Thyroid gland (tissue), 4 donors: ENCODE measurements at regions not wholly inside any gene's neighbourhood (a gene's known extent, or its start where the extent isn't known, plus 50 kb on each side); places are given as distances from the start of the nearest gene placed in this dataset.

Source experiments
- DNase-seq, 2 donors: peaks; one replicate each; pipeline ENCODE4 v3.0.0-alpha.2; 2019
- H3K27ac ChIP-seq, 3 donors: fragments of 200-600 bp; sonication (generic); 1 replicate in 2 of 3; 2 replicates in 1 of 3; pipeline ENCODE4 v1.5.1; 2016 to 2019; ENCODE audit warnings: mild to moderate bottlenecking in 1 of 3, moderate library complexity in 1 of 3
- H3K27me3 ChIP-seq: fragments of 200-600 bp; sonication (generic); one replicate; pipeline ENCODE4 v1.5.1; 2019
- H3K36me3 ChIP-seq, 2 donors: fragments of 200-600 bp; sonication (generic); one replicate each; pipeline ENCODE4 v1.5.1; 2016 to 2019
- H3K4me1 ChIP-seq, 2 donors: fragments of 200-600 bp; sonication (generic); one replicate each; pipeline ENCODE4 v1.5.1; 2017 to 2019
- H3K4me3 ChIP-seq, 3 donors: fragments of 200-600 bp; sonication (generic); replicated peaks in 1 of 3; 1 replicate in 2 of 3; 2 replicates in 1 of 3; pipeline ENCODE4 v1.5.1; 2016; ENCODE audit warnings: mild to moderate bottlenecking in 1 of 3
- H3K9me3 ChIP-seq: fragments of 200-600 bp; sonication (generic); one replicate; pipeline ENCODE4 v1.5.1; 2017
- POLR2A ChIP-seq, 2 donors: fragments of 450-650 bp; IDR thresholded peaks; one replicate each; pipeline ENCODE4 v1.6.1; 2017; ENCODE audit warnings: antibody characterized with exemption in 2 of 2, mild to moderate bottlenecking in 2 of 2, moderate library complexity in 1 of 2
- WGBS, 2 donors: methylation state at CpG; one replicate each; pipeline ENCODE4 v1.1.5; 2017; 5-methylcytosine and 5-hydroxymethylcytosine counted together
- intact Hi-C: fragments of 100-400 bp; cut with DNase I; formaldehyde crosslinking; loops from one replicate; pipeline ENCODE4 v1.15.1; 2023
- TF ChIP-seq, protein P1 (sequence below), 6 experiments: fragments of 200-600 bp in 3 of 6; fragments of 450-650 bp in 3 of 6; sonication (generic) in 3 of 6; IDR thresholded peaks; one replicate each; pipeline ENCODE4 v1.5.1; 2016 to 2019; ENCODE audit warnings: antibody characterized with exemption in 6 of 6, mild to moderate bottlenecking in 2 of 6, inconsistent platforms in 1 of 6, moderate library complexity in 1 of 6

GRCh38 chr13:73480779-73481559 lies 422.2 kb downstream of the KLF5 start:
- 74 to 84% methylated on average over 2 of the region's 2 CpGs for WGBS, 2 donors
- no peak overlapping the region for H3K4me3 ChIP-seq
- H3K4me1 ChIP-seq: no peaks in the 10 kb centered on the region
- no peak for TF ChIP-seq POLR2A (IDR thresholded peaks at IDR 0.05)
- TF ChIP-seq, protein P1, sequence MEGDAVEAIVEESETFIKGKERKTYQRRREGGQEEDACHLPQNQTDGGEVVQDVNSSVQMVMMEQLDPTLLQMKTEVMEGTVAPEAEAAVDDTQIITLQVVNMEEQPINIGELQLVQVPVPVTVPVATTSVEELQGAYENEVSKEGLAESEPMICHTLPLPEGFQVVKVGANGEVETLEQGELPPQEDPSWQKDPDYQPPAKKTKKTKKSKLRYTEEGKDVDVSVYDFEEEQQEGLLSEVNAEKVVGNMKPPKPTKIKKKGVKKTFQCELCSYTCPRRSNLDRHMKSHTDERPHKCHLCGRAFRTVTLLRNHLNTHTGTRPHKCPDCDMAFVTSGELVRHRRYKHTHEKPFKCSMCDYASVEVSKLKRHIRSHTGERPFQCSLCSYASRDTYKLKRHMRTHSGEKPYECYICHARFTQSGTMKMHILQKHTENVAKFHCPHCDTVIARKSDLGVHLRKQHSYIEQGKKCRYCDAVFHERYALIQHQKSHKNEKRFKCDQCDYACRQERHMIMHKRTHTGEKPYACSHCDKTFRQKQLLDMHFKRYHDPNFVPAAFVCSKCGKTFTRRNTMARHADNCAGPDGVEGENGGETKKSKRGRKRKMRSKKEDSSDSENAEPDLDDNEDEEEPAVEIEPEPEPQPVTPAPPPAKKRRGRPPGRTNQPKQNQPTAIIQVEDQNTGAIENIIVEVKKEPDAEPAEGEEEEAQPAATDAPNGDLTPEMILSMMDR (IDR thresholded peaks at IDR 0.05): no peak
- no peak overlapping the region for H3K27ac ChIP-seq
- no peaks in the 10 kb centered on the region for H3K27me3 ChIP-seq
- no peaks in the 10 kb centered on the region for H3K36me3 ChIP-seq
- no peak for DNase-seq
- intact Hi-C loops: no loop called here
- no peaks in the 10 kb centered on the region for H3K9me3 ChIP-seq

DNA sequence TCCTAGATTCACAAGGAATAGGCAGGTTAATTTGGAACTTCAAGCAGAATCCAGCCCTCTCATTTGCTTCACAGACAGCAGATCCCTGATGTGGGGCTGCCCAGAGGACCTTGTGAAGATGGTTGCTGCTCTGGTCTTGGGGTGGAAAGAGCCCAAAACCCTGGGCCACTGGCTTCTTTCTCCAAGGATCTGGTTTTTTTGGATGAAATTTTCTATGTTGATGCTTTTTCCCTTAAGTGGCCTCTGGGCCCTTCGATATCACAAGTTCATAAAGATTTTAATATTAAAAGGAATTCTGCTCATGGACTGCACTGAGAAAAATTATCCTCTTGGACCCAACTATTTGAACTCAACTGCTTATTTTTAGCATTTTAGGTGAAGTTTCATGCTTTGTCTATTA lies 421.1 kb downstream of the KLF5 start:
- no peak for DNase-seq

DNA sequence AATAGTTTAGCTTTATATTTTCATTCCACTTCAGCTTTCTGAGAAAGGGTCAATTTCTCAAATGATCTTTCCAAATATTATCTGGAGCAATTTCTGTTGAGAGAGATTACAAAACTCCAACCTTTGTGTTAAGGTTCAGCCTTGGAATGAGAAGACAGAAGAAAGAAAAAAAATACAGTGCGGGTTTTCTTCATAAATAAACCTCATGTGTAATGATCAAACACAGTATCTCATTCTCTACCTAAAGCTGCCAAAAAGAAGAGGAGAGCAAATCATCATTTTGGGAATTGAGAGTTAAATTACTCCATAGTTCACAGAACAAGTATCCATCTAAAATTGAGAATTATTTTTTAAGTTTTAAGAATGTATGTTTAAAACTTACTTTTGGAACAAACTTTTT lies 420.5 kb downstream of the KLF5 start:
- no peaks in the 10 kb centered on the region for H3K9me3 ChIP-seq
- intact Hi-C loops: no loop called here
- no peaks in the 10 kb centered on the region for H3K36me3 ChIP-seq
- H3K27me3 ChIP-seq: no peaks in the 10 kb centered on the region
- no peak overlapping the region for H3K4me3 ChIP-seq
- H3K27ac ChIP-seq: no peak overlapping the region
- no peak for DNase-seq
- TF ChIP-seq, protein P1 (IDR thresholded peaks at IDR 0.05): no peak
- no peak for TF ChIP-seq POLR2A (IDR thresholded peaks at IDR 0.05)
- WGBS, 2 donors: 92 to 94% methylated on average over 1 of the region's 1 CpG
- no peaks in the 10 kb centered on the region for H3K4me1 ChIP-seq

More for the DNA sequence above, 421.1 kb downstream of the KLF5 start:
- Histone ChIP-seq H3K27me3 (no peaks in the 10 kb centered on the region), H3K4me1 (no peaks in the 10 kb centered on the region), H3K36me3 (no peaks in the 10 kb centered on the region), H3K9me3 (no peaks in the 10 kb centered on the region), H3K27ac (no peak overlapping the region), H3K4me3 (no peak overlapping the region)
- intact Hi-C loops: no loop called here
- 84 to 90% methylated on average over 1 of the region's 1 CpG for WGBS, 2 donors
- TF ChIP-seq, protein P1 (IDR thresholded peaks at IDR 0.05): no peak
- no peak for TF ChIP-seq POLR2A (IDR thresholded peaks at IDR 0.05)

DNA sequence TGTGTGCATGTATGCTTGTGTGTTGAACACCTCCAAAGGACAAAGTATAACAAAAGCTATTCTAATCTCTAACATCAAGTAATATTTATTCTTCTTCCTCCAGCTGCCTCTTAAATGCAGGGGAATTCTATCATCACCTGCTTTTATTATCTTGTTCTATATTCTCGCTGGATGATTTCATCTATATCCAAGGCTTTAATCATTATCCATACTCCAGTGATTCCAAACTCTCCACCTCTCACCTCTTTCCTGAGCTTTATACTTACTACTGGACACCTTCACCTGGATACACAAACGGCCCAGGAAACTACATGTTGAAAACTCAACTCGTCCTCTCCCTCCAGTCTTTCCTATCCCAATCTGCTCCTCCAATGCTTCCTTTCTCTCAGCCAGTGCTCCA lies 418.6 kb downstream of the KLF5 start:
- Histone ChIP-seq H3K9me3 (no peaks in the 10 kb centered on the region), H3K4me3 (no peak overlapping the region), H3K27ac (no peak overlapping the region), H3K36me3 (no peaks in the 10 kb centered on the region), H3K27me3 (no peaks in the 10 kb centered on the region), H3K4me1 (no peaks in the 10 kb centered on the region)
- 89% methylated on average over 3 of the region's 3 CpGs for WGBS, 2 donors
- no peak for TF ChIP-seq POLR2A (IDR thresholded peaks at IDR 0.05)
- TF ChIP-seq, protein P1 (IDR thresholded peaks at IDR 0.05): no peak
- intact Hi-C loops: no loop called here
- DNase-seq: no peak

GRCh38 chr13:73473016-73473415 lies 414.2 kb downstream of the KLF5 start:
- Histone ChIP-seq H3K9me3 (no peaks in the 10 kb centered on the region), H3K27ac (no peak overlapping the region), H3K4me1 (no peaks in the 10 kb centered on the region), H3K36me3 (no peaks in the 10 kb centered on the region), H3K4me3 (no peak overlapping the region), H3K27me3 (no peaks in the 10 kb centered on the region)
- DNase-seq: no peak
- WGBS, 2 donors: 92 to 96% methylated on average over 2 of the region's 2 CpGs
- TF ChIP-seq, protein P1 (IDR thresholded peaks at IDR 0.05): no peak
- no peak for TF ChIP-seq POLR2A (IDR thresholded peaks at IDR 0.05)
- intact Hi-C loops: no loop called here
